ENCODE measurements at regions not wholly inside any gene's neighbourhood (a gene's known extent, or its start where the extent isn't known, plus 50 kb on each side); places are given as distances from the start of the nearest gene placed in this dataset.

DNA sequence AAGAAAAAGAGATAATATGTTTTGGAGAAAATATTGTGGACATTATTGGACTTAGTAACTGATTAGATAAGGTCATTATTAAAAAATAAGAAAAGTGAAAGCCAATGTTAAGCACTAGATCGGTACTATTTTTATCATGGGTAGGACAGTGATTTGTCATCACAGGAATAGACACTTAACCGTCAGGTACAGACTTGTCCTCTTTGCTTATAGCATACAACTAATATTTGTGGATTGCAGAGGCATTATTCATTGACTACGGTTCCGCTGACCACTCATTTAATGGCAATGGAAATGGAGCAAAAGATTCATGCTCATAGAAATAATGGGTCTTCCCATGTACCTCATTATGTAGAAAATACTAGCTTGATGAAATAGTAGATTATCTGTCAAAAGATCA is 596.3 kb upstream of the CA10 start:
- DNase-seq (ENCODE audit: low read depth): no peak

DNA sequence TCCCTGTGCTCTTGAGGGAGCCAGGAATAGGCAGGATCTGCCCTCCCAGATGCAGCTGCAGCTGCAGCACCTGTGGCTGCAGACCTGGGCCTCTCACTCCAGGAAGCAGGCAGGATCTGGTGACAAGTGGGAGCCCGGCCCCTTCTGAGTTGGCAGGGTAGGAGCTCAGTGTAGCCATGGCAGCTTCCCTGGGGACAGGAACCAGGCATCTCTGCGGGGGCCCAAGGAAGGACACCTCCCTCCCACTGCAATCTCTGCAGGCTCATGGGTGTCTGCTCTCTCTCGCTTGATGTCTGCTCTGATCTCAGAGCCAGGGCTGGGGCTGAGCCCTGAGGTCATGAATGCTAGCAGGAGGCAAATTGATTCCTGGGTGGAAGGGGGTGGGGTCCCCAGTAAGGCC is 592.5 kb upstream of the CA10 start:
- DNase-seq (ENCODE audit: low read depth): no peak

DNA sequence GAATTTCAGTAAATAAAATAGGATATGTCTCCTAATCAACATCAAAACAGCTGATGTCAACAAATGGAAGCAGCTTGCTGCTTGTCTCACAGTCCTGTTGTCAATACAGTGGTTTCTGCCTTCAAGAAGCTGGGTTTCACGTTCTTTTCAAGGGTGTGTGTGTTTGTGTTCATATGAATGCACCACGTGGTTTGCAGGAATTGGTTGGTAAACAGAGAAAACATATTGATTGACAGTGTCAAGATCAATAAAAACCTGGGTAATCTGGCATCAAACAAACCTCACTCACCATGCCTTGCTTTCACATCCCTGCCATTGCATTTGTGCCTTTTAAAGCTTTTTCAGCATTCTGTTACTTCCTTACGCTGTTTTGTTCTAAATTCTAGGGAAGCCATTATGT is 585.7 kb upstream of the CA10 start:
- no peak for DNase-seq (ENCODE audit: low read depth)

DNA sequence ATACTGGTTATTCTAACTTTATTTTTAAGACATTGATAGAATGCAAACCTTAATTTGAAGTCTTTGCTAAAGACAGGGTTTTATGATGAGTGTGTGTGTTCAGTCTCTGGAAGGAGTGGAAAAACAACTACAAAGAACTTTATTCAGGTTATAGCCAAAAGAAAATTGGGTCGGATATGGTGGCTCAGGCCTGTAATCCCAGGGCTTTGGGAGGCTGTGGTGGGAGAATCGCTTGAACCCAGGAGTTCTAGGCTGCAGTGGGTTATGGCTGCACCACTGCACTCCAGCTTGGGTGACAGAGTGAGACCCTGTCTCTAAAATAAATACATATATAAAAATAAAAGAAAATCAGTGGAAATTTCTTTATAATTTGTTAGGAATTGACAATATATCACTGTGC is 581.5 kb upstream of the CA10 start:
- DNase-seq (ENCODE audit: low read depth): no peak

DNA sequence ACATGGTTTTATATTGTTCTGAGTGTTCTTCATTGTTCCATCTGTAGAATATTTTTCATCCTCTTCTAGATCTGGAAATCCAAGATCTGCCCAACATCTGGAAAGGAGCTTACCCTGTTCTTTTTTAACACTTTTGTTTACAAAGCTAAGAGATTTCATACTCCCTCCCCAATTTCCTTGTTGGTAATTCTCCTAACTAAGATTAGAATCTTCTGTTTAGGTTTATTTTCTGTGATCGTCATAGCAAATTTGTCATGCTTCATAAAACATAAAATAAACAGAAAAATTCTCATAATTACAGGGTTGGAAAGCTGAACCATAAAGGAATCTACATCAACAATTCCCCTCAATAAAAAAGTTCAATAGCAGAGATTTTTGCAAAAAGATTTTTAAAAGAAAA is 580.3 kb upstream of the CA10 start:
- DNase-seq (ENCODE audit: low read depth): no peak

DNA sequence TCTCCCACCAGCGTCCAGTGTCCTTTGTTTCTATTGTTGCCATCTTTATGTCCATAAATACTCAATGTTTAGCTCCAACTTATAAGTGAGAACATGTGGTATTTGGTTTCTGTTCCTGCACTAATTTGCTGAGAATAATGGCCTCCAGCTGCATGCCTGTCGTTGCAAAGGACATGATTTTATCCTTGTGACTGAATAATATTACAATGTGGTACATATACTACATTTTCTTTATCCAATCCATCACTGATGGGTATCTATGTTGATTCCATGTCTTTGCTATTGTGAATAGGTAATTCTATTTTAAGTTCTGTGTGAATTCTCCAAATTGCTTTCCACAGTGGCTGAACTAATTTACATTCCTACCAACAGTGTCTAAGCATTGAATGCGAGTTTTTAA is 578.6 kb upstream of the CA10 start:
- DNase-seq (ENCODE audit: low read depth): no peak

DNA sequence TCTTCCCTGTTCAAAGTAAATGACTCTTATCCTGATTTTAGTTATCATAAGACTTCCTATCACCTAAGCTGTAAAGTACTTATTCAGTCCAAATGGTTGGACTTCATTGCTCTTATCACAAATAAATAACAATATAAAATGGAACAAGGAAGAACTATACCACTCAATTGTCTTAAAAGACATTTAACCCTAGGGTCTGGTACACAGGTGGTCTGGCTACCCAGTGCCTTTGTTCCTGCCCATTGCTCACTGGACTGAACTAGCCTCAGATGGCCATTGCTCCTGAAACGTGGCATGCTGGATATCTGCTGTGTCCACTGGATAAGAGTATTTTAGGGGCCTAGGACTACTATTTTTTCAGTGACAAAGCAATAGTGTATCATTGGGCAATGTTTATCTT is 574.3 kb upstream of the CA10 start:
- DNase-seq (ENCODE audit: low read depth): no peak

DNA sequence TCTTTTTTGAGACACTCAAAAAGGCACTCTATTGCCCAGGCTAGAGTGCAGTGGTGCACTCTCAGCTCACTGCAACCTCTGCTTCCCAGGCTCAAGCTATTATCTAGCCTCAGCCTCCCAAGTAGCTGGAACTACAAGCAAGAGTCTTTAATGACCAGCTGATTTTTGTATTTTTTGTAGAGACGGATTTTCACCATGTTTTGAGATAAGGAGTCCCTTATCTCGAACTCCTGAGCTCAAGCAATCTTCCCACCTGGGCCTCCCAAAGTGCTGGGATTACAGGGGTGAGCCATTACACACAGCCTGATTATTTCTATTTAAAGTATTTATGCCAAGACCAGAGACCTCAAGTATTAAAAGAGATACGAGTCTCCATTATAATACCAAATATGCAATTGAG is 566.1 kb upstream of the CA10 start:
- DNase-seq (ENCODE audit: low read depth): no peak

DNA sequence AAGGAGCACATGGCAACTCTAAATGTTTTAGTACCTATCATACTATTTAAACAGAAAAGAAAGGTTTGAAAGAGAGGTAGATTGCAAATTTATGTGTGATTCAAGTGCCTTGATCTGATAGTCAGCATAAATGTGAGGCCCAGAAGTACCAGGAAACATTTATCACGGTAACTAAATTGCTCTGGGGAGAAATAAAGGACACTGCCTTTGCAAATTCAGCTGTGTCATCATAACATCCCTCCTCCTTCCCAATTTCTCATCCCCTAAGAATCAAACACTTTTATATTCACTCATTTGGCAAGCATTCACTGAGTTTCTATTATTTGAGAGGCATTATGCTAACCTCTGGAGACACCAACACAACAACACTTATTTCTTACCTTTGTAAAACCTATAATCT is 563.4 kb upstream of the CA10 start:
- DNase-seq (ENCODE audit: low read depth): no peak

DNA sequence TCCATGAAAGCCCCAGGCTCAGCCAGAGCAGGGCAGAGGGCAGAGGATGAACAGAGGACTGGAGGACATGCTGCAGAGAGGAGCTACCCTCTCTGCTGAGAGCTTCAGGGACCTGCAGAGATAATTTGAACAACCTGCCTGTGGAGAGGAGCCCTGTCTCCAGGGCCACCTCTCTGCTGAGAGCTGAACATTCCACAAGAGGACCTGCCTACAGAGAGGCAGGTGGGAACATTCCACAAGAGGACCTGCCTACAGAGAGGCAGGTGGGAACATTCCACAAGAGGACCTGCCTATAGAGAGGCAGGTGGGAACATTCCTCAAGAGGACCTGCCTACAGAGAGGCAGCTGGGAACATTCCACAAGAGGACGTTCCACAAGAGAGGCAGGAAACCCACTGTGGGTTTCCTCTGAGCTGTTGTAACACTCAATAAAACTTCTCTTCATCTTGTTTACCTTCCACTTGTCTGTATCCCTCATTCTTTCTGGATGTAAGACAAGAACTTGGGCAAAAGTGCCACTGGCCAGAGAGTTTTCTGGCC is 551.9 kb upstream of the CA10 start:
- DNase-seq (ENCODE audit: low read depth): no peak

DNA sequence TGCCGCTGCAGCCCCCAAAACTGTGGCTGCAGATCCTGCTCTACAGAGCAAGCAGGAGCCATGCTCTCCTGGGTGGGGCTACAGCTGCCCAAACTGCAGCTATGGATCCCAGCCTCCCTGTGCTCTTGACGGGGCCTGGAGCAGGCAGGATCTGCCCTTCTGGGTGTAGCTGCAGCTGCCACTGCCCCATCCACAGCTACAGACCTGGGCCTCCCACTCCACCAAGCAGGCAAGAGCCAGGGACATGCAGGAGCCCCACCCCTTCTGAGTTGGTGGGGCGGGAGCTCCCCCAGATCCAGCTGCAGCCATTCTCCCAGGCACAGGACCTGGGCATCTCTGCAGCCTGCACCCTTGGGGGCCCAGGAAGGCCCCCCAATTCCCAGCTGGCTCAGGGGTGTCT is 551.2 kb upstream of the CA10 start:
- DNase-seq (ENCODE audit: low read depth): no peak

DNA sequence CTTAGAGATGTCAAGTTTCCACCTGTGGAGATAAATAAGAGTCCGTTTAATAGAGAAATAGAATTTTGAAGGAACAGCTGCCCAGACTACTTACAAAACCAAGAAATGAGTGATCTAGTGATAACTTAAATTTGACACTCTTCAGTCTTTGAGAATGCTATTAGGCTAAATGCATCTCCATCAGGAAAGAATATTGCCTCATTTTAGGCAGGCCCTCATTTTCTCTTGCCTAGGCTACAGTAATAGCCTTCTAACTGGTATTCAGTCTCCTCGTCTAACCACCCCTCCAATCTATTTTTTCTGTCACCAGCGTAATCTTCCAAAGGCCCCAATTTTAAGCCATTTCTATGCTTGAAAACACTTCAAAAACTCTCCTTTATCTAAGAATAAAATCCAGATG is 537.8 kb upstream of the CA10 start:
- DNase-seq (ENCODE audit: low read depth): no peak

DNA sequence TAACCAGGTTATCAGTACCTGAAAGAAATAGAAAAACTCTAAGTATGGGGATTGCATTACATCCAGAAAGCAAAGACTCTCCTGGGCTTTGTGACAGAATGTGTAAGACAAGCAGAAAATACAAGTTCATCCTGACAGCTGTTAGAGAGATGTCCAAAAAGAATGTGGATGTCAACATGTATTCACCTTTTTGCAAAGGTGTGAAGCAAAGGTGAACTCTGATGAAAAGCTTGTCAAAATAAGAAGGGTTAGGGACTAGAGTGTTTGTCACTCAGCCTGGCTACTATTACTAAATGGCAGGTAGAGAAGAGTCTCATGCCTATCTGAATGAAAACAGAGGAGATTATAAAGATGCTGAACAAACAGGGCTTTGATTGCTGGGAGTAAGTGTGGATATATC is 527.6 kb upstream of the CA10 start:
- no peak for DNase-seq (ENCODE audit: low read depth)

DNA sequence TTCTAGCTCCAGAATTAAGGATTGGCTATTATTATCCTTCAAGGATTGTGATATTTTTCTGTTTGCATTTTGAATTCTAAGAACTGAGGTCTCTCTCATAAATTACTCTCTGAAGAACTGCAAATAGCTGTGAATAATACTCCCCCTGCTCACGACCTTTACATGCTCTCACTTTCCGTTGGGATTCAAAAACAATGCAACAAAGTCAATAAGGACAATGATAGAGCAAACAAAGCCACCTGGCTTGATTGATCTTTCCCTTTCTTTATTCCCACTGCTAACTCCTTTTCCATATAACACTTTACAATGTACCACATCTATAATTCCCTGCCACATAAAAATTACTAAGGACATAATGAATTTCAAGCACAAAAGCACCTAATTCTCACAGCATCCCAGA is 523.0 kb upstream of the CA10 start:
- DNase-seq (ENCODE audit: low read depth): no peak

DNA sequence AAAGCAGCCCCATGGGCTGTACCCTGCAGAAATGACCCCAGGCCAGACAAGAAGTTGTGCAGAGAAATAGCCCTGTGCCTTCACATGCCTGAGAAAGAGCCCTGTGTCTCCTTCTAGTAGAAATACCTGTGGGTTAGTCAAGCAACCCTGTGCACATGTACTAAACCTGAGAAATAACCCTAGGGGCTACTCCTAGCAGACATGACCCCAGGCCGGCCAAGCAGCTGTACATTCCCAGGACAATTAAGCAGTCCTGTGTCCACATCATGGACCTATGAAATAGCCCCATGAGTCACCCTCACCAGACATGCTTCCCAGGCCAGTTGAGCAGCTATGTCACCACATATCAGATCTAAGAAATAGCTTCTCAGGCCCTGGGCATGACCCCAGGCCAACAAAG is 519.7 kb upstream of the CA10 start:
- DNase-seq (ENCODE audit: low read depth): no peak

DNA sequence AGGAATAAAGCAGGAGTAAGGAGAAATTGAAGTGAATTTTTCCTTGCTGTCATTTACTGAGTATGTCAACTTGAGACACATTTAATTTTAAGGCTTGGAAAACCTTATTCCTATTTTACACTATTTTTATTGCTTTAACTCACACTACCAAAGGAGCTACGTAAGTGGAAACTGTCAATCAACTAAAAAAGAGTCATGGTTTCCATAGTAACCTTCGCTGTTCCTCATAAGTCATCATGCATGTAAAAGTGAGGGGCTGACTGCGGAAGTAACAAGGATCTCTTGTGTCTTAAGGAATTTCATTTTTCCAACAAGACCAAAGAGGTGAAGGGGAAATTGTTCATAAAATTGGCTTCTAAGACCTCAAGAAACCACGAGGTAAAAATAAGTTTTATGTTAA is 516.2 kb upstream of the CA10 start:
- DNase-seq (ENCODE audit: low read depth): no peak

DNA sequence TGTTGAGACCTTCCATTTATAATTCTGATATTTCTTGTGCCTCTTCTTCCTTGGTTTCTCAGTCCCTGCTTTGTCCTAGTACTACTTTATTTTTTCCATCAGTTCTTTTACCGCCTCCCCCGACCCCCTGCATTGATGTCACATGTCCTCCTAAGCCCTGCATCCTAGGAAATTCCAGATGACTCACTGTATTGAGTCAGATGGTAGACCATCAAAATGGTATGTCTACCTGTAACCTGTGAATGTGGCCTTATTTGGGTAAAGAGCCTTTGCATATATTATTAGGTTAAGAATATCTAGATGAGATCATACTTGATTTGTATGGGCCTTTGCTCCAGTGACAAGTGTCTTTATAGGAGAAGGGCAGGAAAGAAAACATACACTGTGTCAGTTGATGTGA is 515.3 kb upstream of the CA10 start:
- DNase-seq (ENCODE audit: low read depth): no peak

DNA sequence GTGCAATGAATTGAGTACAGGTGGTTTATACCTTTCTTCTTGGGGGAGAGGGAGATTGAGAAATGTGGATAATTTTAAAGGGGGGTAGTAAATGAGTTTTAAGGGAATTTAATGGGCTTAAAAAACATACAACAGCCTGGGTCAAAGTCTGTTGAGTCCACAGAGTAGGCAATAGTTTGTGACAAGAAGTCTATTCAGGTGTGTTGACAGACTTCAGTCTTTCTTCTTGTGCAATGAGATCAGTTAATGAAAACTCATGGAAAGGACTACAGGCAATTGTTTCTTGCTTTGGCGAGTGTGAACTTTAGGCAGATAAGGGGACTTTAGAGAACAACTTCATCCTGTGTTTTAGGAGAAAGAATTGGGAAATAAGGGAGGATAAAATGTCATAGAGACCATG is 507.8 kb upstream of the CA10 start:
- DNase-seq (ENCODE audit: low read depth): no peak

DNA sequence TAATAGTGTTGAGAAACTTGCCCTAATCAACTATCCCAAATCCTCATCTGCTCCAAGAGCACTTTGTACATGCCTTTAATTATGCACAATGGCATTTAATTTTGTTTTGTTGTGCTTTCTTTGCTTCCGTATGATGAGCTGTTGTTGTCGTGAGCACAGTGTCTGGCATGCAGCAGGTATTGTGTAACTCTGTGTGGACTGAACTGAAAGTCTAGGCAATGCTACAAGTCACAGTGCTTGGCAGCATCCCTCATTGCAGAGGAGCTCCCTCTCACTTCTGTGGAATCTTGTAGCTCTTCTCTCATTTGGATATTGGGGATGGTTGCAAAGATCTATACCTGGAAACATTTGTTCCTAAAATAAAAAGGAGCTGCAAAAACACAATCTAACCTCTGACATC is 502.2 kb upstream of the CA10 start:
- DNase-seq (ENCODE audit: low read depth): no peak

DNA sequence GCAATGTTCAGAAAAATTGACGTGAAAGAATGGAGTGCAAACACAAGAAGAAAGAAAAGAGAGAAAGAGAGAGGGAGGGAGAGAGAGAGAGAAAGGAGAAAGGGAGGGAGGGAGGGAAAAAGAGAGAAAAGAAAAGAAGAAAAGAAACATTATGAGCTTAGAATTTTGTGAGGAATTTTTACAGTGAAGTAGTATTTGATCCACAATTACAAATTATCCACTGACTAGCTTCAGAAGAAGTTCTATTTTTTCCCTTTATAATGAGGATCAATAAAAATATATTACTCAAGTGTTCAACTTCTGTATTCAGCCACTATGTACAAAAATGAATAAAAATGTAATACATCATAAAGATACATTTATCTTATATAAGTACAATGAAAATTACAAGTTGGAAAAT is 494.5 kb upstream of the CA10 start:
- DNase-seq (ENCODE audit: low read depth): no peak

DNA sequence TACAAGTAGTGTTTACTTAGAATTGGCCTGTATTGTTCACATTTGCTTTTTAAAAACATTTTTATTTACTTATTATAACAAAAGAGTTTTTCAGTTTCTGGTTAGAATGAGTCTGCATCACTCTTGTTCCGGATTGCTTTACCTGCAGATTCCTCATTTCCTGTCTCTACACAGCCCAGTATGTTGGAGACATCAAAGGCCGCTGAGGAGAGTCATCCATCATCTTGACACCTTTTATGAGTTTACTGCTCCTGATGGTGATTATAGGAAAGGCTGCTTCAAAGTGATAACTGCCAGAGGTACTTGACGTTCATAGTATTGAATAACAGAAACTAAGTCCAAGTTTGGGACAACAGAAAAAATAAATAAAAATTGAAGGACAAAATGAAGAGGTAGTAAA is 490.5 kb upstream of the CA10 start:
- DNase-seq (ENCODE audit: low read depth): no peak

DNA sequence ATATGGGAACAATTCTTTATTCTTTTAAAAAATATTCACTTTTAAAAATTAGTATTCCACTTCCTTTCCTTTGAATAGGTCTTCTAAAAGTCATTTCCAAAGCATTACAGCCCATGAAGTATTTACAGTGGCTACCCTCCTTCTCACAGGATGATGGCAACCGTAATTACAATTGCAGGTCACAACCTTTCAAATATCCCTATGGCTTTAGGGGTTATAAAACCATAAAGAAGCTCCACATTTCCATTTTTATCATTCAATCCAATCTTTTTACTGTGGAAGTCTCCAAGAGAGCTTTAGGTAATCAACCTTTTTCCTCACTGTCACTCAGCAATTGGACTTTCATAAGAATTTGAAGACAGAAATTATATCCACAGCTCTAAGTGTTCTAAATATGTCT is 488.9 kb upstream of the CA10 start:
- no peak for DNase-seq (ENCODE audit: low read depth)

DNA sequence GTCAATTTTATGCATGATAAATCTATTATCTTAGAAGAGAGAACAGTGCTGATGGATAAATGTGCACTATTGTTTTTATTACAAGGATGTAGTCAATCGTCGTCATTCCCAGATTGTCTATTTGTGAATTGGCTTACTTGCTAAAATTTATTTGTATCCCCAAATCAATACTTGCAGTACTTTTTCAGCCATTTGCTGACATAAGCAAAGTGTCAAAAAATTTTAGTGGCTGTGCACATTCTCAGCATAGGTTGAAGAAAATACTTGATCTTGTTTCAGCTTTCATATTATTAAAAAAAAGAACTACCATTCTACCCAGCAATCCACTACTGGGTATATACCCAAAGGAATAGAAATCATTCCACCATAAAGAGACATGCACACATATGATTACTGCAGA is 477.9 kb upstream of the CA10 start:
- DNase-seq (ENCODE audit: low read depth): no peak

DNA sequence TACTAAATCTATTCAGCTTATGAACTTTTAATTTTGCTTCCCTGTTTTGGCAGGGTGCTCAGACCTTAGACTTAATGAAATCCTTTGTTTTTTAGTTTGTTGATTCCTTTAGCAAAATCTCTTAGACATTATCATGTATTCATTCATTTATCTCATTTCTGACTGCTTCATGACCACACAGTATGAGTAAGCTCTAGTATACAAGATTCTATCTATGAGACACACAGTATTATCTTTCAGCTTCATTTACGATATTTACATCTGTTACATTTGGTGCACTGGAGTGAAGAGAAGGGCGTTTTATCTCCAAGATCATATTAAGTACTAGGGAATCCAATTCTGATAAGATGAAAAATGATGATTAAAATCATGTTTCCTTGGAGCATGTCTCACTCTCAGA is 448.1 kb upstream of the CA10 start:
- DNase-seq (ENCODE audit: low read depth): no peak

DNA sequence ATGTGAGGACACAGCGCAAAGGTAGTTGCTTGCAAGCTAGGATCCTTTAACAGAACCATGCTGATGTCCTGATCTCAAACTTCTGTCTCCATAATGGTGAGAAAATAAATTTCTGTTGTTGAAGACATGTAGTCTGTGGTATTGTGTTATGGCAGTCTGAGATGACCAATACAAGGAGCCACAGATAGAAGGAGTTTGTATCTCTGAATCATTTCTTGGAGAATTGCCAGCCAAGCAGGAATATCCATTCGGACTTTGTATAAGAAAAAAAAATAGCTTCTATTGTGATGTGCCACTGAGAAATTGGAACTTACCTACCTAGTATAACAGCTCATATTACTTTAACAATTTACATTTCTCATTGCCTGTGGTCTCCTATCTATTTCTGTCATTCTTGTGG is 447.6 kb upstream of the CA10 start:
- no peak for DNase-seq (ENCODE audit: low read depth)

All from myocyte (in vitro differentiated cells).